Endothelial cell of umbilical vein (primary cell): ENCODE measurements at regions not wholly inside any gene's neighbourhood (a gene's known extent, or its start where the extent isn't known, plus 50 kb on each side); places are given as distances from the start of the nearest gene placed in this dataset.

Experiments
- EZH2 ChIP-seq: IDR thresholded peaks from 2 replicates; pipeline ENCODE4 v1.6.1; 2012; ENCODE audit warnings: borderline replicate concordance, low read depth, mild to moderate bottlenecking, moderate library complexity, low read length, inconsistent platforms; ENCODE audit not compliant: severe bottlenecking
- GATA2 ChIP-seq: IDR thresholded peaks from 2 replicates; pipeline ENCODE4 v1.7.0; 2011; ENCODE audit warnings: low read depth, mild to moderate bottlenecking, moderate library complexity, mixed read lengths, low read length; ENCODE audit not compliant: insufficient read length, insufficient read depth
- JUN ChIP-seq: IDR thresholded peaks from 2 replicates; pipeline ENCODE4 v1.6.1; 2011; ENCODE audit warnings: borderline replicate concordance, low read depth; ENCODE audit not compliant: insufficient read length, insufficient read depth
- MAX ChIP-seq: IDR thresholded peaks from 2 replicates; pipeline ENCODE4 v1.6.1; 2011; ENCODE audit not compliant: insufficient read depth, insufficient read length
- POLR2A ChIP-seq: IDR thresholded peaks from 2 replicates; pipeline ENCODE4 v1.6.1; 2012; ENCODE audit warnings: low read depth, mild to moderate bottlenecking, control low read depth, low read length
- POLR2AphosphoS5 ChIP-seq: IDR thresholded peaks from 2 replicates; pipeline ENCODE4 v1.6.1; 2012; ENCODE audit warnings: low read depth, mild to moderate bottlenecking, control low read depth, low read length, moderate library complexity; ENCODE audit not compliant: insufficient read depth
- TF ChIP-seq, protein P1 (sequence below), 2 donors: IDR thresholded peaks; 1 replicate in 1 of 2; 2 replicates in 1 of 2; pipeline ENCODE4 v1.5.1; 2011; ENCODE audit warnings: low read length in 2 of 2, mild to moderate bottlenecking in 2 of 2, moderate library complexity in 2 of 2, control low read depth in 1 of 2, inconsistent platforms in 1 of 2, low read depth in 1 of 2; ENCODE audit not compliant: insufficient read depth in 1 of 2; ENCODE audit errors: extremely low read depth in 1 of 2

DNA sequence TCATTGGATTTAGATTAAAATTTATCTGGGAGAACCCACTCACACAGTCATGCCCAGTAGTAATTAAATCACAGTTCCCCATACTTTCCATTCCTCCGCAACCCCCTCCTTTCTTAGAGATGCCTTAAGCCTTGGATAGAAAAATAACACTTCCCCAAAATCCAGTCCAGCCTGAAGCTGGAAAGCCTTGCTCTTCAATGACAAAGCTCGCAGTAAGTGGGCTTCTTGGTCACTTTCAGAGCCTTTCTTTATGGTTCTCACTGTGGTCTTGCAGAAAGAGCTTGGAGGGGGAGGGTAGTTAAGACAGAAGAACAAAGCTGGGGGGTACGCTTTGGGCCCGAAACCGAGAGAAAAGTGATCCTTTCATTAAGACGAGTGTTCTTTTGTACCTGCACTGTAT, 802.1 kb upstream of the POU3F3 start:
- TF ChIP-seq, protein P1, sequence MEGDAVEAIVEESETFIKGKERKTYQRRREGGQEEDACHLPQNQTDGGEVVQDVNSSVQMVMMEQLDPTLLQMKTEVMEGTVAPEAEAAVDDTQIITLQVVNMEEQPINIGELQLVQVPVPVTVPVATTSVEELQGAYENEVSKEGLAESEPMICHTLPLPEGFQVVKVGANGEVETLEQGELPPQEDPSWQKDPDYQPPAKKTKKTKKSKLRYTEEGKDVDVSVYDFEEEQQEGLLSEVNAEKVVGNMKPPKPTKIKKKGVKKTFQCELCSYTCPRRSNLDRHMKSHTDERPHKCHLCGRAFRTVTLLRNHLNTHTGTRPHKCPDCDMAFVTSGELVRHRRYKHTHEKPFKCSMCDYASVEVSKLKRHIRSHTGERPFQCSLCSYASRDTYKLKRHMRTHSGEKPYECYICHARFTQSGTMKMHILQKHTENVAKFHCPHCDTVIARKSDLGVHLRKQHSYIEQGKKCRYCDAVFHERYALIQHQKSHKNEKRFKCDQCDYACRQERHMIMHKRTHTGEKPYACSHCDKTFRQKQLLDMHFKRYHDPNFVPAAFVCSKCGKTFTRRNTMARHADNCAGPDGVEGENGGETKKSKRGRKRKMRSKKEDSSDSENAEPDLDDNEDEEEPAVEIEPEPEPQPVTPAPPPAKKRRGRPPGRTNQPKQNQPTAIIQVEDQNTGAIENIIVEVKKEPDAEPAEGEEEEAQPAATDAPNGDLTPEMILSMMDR (IDR thresholded peaks at IDR 0.05; ENCODE audit: extremely low read depth in 1 of 2, insufficient read depth in 1 of 2, low read depth in 1 of 2, low read length in 2 of 2): no peak
- no peak for TF ChIP-seq GATA2
- no peak for TF ChIP-seq POLR2A
- no peak for TF ChIP-seq JUN
- no peak for TF ChIP-seq EZH2
- no peak for TF ChIP-seq MAX
- TF ChIP-seq POLR2AphosphoS5: no peak
